ENCODE measurements at regions not wholly inside any gene's neighbourhood (a gene's known extent, or its start where the extent isn't known, plus 50 kb on each side); places are given as distances from the start of the nearest gene placed in this dataset.

- TF ChIP-seq CTCF (IDR thresholded peaks at IDR 0.05; ENCODE audit: insufficient read depth, low read depth, low read length) = no peak
- no peak for DNase-seq (ENCODE audit: low read depth)
- no peak overlapping the region for H3K4me3 ChIP-seq (ENCODE audit: low read depth, low read length)
Measured at GRCh38 chr5:10153394-10153793, 96.3 kb downstream of the ATPSCKMT start.

GRCh38 chr5:10151656-10152055, 98.0 kb downstream of the ATPSCKMT start:
- no peak for TF ChIP-seq CTCF (IDR thresholded peaks at IDR 0.05; ENCODE audit: insufficient read depth, low read depth, low read length)
- no peak overlapping the region for H3K4me3 ChIP-seq (ENCODE audit: low read depth, low read length)
- no peak for DNase-seq (ENCODE audit: low read depth)

GRCh38 chr5:10149911-10150310, 99.8 kb downstream of the ATPSCKMT start:
- DNase-seq (ENCODE audit: low read depth) = no peak
- TF ChIP-seq CTCF (IDR thresholded peaks at IDR 0.05; ENCODE audit: insufficient read depth, low read depth, low read length) = no peak
- no peak overlapping the region for H3K4me3 ChIP-seq (ENCODE audit: low read depth, low read length)

- DNase-seq (ENCODE audit: low read depth) = peak; percentile 51
- H3K4me3 ChIP-seq (ENCODE audit: low read depth, low read length) = no peak overlapping the region
- peak; percentile 41 for TF ChIP-seq CTCF (IDR thresholded peaks at IDR 0.05; ENCODE audit: insufficient read depth, low read depth, low read length)
Measured at GRCh38 chr5:10145923-10146401, 103.7 kb downstream of the ATPSCKMT start.

- no peak for DNase-seq (ENCODE audit: low read depth)
- TF ChIP-seq CTCF (IDR thresholded peaks at IDR 0.05; ENCODE audit: insufficient read depth, low read depth, low read length) = no peak
- H3K4me3 ChIP-seq (ENCODE audit: low read depth, low read length) = no peak overlapping the region
Measured at GRCh38 chr5:10144040-10144439, 105.6 kb downstream of the ATPSCKMT start.

GRCh38 chr5:10140195-10140973, 109.3 kb downstream of the ATPSCKMT start:
- DNase-seq (ENCODE audit: low read depth) = peak; percentile 7
- TF ChIP-seq CTCF (IDR thresholded peaks at IDR 0.05; ENCODE audit: insufficient read depth, low read depth, low read length) = peak; percentile 30
- no peak overlapping the region for H3K4me3 ChIP-seq (ENCODE audit: low read depth, low read length)

Data from fibroblast of villous mesenchyme (primary cell).